ENCODE measurements at regions not wholly inside any gene's neighbourhood (a gene's known extent, or its start where the extent isn't known, plus 50 kb on each side); places are given as distances from the start of the nearest gene placed in this dataset.

DNA sequence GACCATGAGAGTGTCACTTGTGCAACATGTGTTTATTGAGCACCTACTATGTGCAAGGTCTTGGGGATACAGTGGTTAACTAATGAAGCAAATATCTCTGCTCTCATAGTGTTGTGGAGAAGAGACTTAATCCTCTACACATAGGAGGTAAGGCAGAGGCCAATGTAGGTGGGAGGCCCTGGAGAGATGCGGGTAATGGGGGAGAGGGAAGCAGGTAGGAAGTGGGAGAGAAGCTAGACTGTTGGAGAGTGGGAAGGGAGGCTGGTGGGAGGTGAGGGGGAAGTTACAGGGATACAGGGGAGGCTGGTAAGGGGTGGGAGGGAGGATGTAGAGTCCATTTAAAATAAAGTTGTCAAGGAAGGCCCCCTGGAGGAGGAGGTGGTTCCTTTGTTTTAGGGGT lies 240.0 kb downstream of the MIAT start:
- TF ChIP-seq EZH2 (IDR thresholded peaks at IDR 0.05; ENCODE audit: insufficient read depth, low read length): no peak
- TF ChIP-seq, protein P1, sequence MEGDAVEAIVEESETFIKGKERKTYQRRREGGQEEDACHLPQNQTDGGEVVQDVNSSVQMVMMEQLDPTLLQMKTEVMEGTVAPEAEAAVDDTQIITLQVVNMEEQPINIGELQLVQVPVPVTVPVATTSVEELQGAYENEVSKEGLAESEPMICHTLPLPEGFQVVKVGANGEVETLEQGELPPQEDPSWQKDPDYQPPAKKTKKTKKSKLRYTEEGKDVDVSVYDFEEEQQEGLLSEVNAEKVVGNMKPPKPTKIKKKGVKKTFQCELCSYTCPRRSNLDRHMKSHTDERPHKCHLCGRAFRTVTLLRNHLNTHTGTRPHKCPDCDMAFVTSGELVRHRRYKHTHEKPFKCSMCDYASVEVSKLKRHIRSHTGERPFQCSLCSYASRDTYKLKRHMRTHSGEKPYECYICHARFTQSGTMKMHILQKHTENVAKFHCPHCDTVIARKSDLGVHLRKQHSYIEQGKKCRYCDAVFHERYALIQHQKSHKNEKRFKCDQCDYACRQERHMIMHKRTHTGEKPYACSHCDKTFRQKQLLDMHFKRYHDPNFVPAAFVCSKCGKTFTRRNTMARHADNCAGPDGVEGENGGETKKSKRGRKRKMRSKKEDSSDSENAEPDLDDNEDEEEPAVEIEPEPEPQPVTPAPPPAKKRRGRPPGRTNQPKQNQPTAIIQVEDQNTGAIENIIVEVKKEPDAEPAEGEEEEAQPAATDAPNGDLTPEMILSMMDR (IDR thresholded peaks at IDR 0.05; ENCODE audit: insufficient read depth, low read depth, low read length): no peak

Data from astrocyte (in vitro differentiated cells and primary cell).